B cell (primary cell): ENCODE measurements at regions not wholly inside any gene's neighbourhood (a gene's known extent, or its start where the extent isn't known, plus 50 kb on each side); places are given as distances from the start of the nearest gene placed in this dataset.

Source experiments
- ATAC-seq: fragments of 200-7000 bp; cut with Tn5 transposase; one replicate; pipeline ENCODE4 v1.10.0; 2021; ENCODE audit warnings: low read depth, mild to moderate bottlenecking, moderate number of reproducible peaks, moderate library complexity
- CTCF ChIA-PET: fragments of 350-600 bp; sonication (Branson Sonifier 250); formaldehyde crosslinking; loops from one replicate; lab custom pipeline; 2021; ENCODE audit warnings: antibody characterized with exemption, inconsistent platforms; lab: Charles Lee
- POLR2A ChIA-PET: fragments of 350-600 bp; sonication (Branson Sonifier 250); formaldehyde crosslinking; loops from one replicate; lab custom pipeline; 2021; ENCODE audit warnings: antibody characterized with exemption; lab: Charles Lee
- DNase-seq: peaks from one replicate; pipeline ENCODE4 v3.0.0; 2013
- H2AFZ ChIP-seq: 2 replicates; pipeline ENCODE4 v1.6.1; 2012; ENCODE audit warnings: mild to moderate bottlenecking, low read depth, low read length; ENCODE audit not compliant: insufficient read depth, poor library complexity, severe bottlenecking
- H3K27ac ChIP-seq, 2 donors: 1 replicate in 1 of 2; 2 replicates in 1 of 2; pipeline ENCODE4 v1.5.1; 2012 to 2013; ENCODE audit warnings: low read length in 2 of 2, mild to moderate bottlenecking in 2 of 2, moderate library complexity in 1 of 2
- H3K27me3 ChIP-seq, 4 experiments: fragments of 200-600 bp in 1 of 4; sonication (generic) in 1 of 4; replicated peaks in 1 of 4; 1 replicate in 2 of 4; 2 replicates in 2 of 4; pipeline versions ENCODE4 v1.6.1 to v1.7.0; 2013 to 2016; ENCODE audit warnings: low read length in 3 of 4, mild to moderate bottlenecking in 2 of 4, mixed read lengths in 1 of 4, moderate library complexity in 1 of 4; ENCODE audit not compliant: insufficient read depth in 4 of 4, control insufficient read depth in 3 of 4; ENCODE audit errors: control extremely low read depth in 1 of 4
- H3K36me3 ChIP-seq, 2 experiments: replicated peaks in 1 of 2; 1 replicate in 1 of 2; 2 replicates in 1 of 2; pipeline versions ENCODE4 v1.6.1 to v1.7.1; 2013; ENCODE audit warnings: low read length in 1 of 2; ENCODE audit not compliant: insufficient read depth in 2 of 2, control insufficient read depth in 1 of 2; ENCODE audit errors: control extremely low read depth in 1 of 2, extremely low read depth in 1 of 2
- H3K4me1 ChIP-seq, 2 donors: fragments of 200-600 bp in 1 of 2; sonication (generic) in 1 of 2; 1 replicate in 1 of 2; 2 replicates in 1 of 2; pipeline versions ENCODE4 v1.5.1 to v1.6.1; 2013 to 2017; ENCODE audit warnings: low read length in 2 of 2; ENCODE audit not compliant: control insufficient read depth in 2 of 2, insufficient read depth in 2 of 2
- H3K4me2 ChIP-seq: replicated peaks from 2 replicates; pipeline ENCODE3; 2012; ENCODE audit warnings: mild to moderate bottlenecking, low read depth, low read length; ENCODE audit not compliant: poor library complexity, severe bottlenecking
- H3K4me3 ChIP-seq, 5 experiments: fragments of 200-600 bp in 1 of 5; sonication (generic) in 1 of 5; 1 replicate in 3 of 5; 2 replicates in 2 of 5; pipeline versions ENCODE4 v1.5.1 to v1.7.0; 2011 to 2016; ENCODE audit warnings: low read length in 4 of 5, mild to moderate bottlenecking in 4 of 5, low read depth in 2 of 5, control low read depth in 1 of 5, moderate library complexity in 1 of 5; ENCODE audit not compliant: insufficient read depth in 1 of 5; ENCODE audit errors: control extremely low read depth in 1 of 5, extremely low read depth in 1 of 5
- H3K79me2 ChIP-seq: fragments of 200-600 bp; sonication (generic); one replicate; pipeline ENCODE4 v1.6.0; 2016; ENCODE audit warnings: low read length; ENCODE audit not compliant: control insufficient read depth, insufficient read depth
- H3K9ac ChIP-seq: fragments of 200-600 bp; sonication (generic); 2 replicates; pipeline ENCODE4 v1.6.1; 2017; ENCODE audit warnings: mild to moderate bottlenecking, low read length, moderate library complexity
- H3K9me3 ChIP-seq, 3 donors: one replicate each; pipeline versions ENCODE4 v1.6.1 to v1.7.1; 2013; ENCODE audit warnings: low read length in 2 of 3; ENCODE audit not compliant: control insufficient read depth in 2 of 3, insufficient read depth in 1 of 3; ENCODE audit errors: control extremely low read depth in 1 of 3
- H4K20me1 ChIP-seq: 2 replicates; pipeline ENCODE4 v1.6.0; 2012; ENCODE audit warnings: mild to moderate bottlenecking, low read length; ENCODE audit not compliant: insufficient read depth, control insufficient read depth, poor library complexity, severe bottlenecking
- H3K27ac Mint-ChIP-seq: one replicate; pipeline ENCODE4 v1.8.0; 2021; ENCODE audit warnings: mixed read lengths
- H3K27me3 Mint-ChIP-seq: one replicate; pipeline ENCODE4 v1.8.0; 2021; ENCODE audit warnings: mixed read lengths
- H3K4me1 Mint-ChIP-seq: one replicate; pipeline ENCODE4 v1.8.0; 2021; ENCODE audit warnings: mixed read lengths
- H3K4me3 Mint-ChIP-seq: one replicate; pipeline ENCODE4 v1.8.0; 2021; ENCODE audit warnings: mixed read lengths
- H3K9me3 Mint-ChIP-seq: one replicate; pipeline ENCODE4 v1.8.0; 2022; ENCODE audit warnings: mixed read lengths; ENCODE audit not compliant: insufficient read depth
- EZH2 ChIP-seq: IDR thresholded peaks from 2 replicates; pipeline ENCODE4 v1.6.1; 2012; ENCODE audit warnings: borderline replicate concordance, low read depth, mild to moderate bottlenecking, moderate library complexity, low read length; ENCODE audit not compliant: insufficient read depth, poor library complexity, severe bottlenecking
- WGBS: methylation state at CpG from one replicate; pipeline ENCODE4 v1.1.5; 2013; ENCODE audit warnings: missing lambda C conversion rate; ENCODE audit not compliant: insufficient coverage; 5-methylcytosine and 5-hydroxymethylcytosine counted together
- intact Hi-C: fragments of 100-400 bp; cut with micrococcal nuclease; formaldehyde crosslinking; loops from one replicate; pipeline ENCODE4 v1.10.0; 2022
- TF ChIP-seq, protein P1 (sequence below): fragments of 200-600 bp; IDR thresholded peaks from one replicate; pipeline ENCODE4 v1.8.0; 2022; ENCODE audit warnings: antibody characterized with exemption, mild to moderate bottlenecking

- Histone ChIP-seq H3K9ac (no peak overlapping the region), H3K4me1 (no peaks in the 10 kb centered on the region), H3K4me3 (no peak overlapping the region), H2AFZ (no peak overlapping the region), H3K9me3 (no peaks in the 10 kb centered on the region), H3K79me2 (no peaks in the 10 kb centered on the region), H3K36me3 (no peaks in the 10 kb centered on the region), H4K20me1 (no peaks in the 10 kb centered on the region), H3K27ac (no peak overlapping the region), H3K4me2 (no peak overlapping the region), H3K27me3 (no peaks in the 10 kb centered on the region)
- no peak for TF ChIP-seq EZH2
- TF ChIP-seq, protein P1, sequence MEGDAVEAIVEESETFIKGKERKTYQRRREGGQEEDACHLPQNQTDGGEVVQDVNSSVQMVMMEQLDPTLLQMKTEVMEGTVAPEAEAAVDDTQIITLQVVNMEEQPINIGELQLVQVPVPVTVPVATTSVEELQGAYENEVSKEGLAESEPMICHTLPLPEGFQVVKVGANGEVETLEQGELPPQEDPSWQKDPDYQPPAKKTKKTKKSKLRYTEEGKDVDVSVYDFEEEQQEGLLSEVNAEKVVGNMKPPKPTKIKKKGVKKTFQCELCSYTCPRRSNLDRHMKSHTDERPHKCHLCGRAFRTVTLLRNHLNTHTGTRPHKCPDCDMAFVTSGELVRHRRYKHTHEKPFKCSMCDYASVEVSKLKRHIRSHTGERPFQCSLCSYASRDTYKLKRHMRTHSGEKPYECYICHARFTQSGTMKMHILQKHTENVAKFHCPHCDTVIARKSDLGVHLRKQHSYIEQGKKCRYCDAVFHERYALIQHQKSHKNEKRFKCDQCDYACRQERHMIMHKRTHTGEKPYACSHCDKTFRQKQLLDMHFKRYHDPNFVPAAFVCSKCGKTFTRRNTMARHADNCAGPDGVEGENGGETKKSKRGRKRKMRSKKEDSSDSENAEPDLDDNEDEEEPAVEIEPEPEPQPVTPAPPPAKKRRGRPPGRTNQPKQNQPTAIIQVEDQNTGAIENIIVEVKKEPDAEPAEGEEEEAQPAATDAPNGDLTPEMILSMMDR: no peak
- Mint-ChIP-seq H3K27ac (no peak overlapping the region), H3K27me3 (no peaks in the 10 kb centered on the region), H3K9me3 (no peaks in the 10 kb centered on the region), H3K4me3 (no peak overlapping the region), H3K4me1 (no peaks in the 10 kb centered on the region)
- CTCF ChIA-PET: no interaction called here
- POLR2A ChIA-PET: no interaction called here
- no peak for ATAC-seq
- no CpG with 5 or more reads among the region's 3 CpGs for WGBS
- no peak for DNase-seq
- intact Hi-C loops: no loop called here
Measured at GRCh38 chr11:80163011-80163410, 722.2 kb upstream of the TENM4 start.

DNA sequence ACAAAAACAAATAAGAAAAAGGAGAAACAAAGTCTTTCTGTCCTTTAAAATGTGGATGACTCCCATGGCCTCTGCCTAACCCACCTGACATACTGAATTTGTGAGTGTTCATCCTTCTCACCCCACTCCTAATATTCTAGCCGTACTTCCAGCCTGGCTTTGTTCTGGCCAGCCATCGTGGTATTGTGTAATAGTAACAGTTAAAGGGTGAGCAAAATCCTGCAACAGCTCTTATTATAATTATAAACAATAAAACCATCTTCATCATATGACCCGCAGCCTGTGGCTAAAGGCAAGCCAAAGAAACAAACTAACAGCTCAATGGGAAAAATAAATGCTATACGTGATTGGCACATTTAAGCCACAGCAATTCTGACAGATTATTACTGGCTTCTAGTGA lies 721.6 kb upstream of the TENM4 start:
- TF ChIP-seq EZH2: no peak
- TF ChIP-seq, protein P1: no peak
- H3K27ac Mint-ChIP-seq: no peak overlapping the region
- no peaks in the 10 kb centered on the region for H3K4me1 Mint-ChIP-seq

More for the DNA sequence above, 721.6 kb upstream of the TENM4 start:
- Histone ChIP-seq H3K4me3 (no peak overlapping the region), H3K4me1 (no peaks in the 10 kb centered on the region), H3K27me3 (no peaks in the 10 kb centered on the region), H4K20me1 (no peaks in the 10 kb centered on the region), H3K27ac (no peak overlapping the region), H3K36me3 (no peaks in the 10 kb centered on the region), H3K4me2 (no peak overlapping the region), H3K9ac (no peak overlapping the region), H2AFZ (no peak overlapping the region), H3K9me3 (no peaks in the 10 kb centered on the region), H3K79me2 (no peaks in the 10 kb centered on the region)
- intact Hi-C loops: no loop called here
- no peaks in the 10 kb centered on the region for H3K27me3 Mint-ChIP-seq
- WGBS: no CpG with 5 or more reads among the region's 4 CpGs
- ChIA-PET POLR2A (no interaction called here), CTCF (no interaction called here)
- no peak for DNase-seq
- ATAC-seq: no peak
- H3K9me3 Mint-ChIP-seq: no peaks in the 10 kb centered on the region
- H3K4me3 Mint-ChIP-seq: no peak overlapping the region
